NCI-H526 treated with DMSO at 0.1 percent for 48 hours (cell line): ENCODE measurements at regions not wholly inside any gene's neighbourhood (a gene's known extent, or its start where the extent isn't known, plus 50 kb on each side); places are given as distances from the start of the nearest gene placed in this dataset.
"Not testable (repeated sequence)": the region's sequence is repeated elsewhere in the genome, so short reads cannot be mapped to it uniquely, and the experiment has no call there.

ENCODE experiments used
- DNase-seq: peaks from one replicate; lab custom pipeline; 2025; lab: John Stamatoyannopoulos, UW

DNA sequence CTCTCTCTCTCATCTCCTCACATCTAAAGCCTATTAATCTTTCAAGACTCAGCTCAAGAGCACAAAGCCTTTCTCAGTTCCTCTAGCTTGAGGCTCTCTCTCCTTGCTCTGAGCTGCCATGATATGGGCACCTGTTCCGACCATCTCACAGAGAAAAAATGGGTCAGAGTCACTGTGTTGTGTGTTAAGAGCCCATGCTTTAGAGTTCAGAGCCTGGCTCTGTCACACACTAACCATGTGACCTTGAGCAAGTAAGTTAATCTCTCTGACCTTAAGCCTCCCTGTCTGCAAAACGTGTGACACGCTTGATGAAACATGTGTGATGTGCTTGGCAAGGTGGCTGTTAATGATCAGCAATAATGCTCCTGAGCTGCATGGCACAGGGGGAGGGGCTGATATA, 245.2 kb downstream of the DLEU7 start:
- DNase-seq, result peak; percentile 31

DNA sequence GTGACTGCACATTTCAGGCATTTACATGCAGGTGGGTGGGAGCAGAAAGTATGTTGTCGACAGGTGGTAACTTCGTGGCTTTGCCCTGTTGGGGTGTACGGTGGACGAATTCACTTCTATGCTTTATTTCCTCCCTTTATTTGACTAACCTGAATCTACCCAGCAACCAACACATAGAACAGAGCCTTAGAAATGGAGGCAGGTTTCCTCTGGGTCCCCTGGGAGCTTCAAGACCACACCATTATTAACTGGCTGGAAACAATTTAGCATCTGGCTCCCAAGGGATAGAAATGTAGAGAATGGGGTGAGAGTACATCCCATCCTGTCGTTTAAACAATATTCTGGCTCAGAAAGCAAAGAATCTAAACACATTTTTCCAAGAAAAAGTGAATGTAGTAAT, 244.4 kb downstream of the DLEU7 start:
- DNase-seq, result peak; percentile 91

DNA sequence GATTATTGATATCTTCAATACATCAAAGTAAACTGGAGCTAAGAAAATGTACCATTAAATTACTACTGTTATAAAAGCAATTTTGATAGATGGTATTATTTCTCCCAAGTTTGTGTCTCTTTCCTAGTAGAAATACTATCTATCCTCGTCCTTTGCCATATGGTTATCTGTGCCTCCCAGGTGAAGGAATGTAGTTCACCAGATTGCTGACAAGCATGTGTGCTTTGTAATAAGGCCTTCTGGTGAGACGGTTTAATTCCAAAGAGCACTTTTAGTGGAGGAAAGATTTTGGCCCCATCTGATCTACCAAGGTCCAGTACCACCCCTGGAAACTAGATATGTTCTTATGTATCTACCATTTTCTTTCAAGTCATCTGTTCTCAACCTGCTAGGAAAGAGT, 243.6 kb downstream of the DLEU7 start:
- no peak for DNase-seq

DNA sequence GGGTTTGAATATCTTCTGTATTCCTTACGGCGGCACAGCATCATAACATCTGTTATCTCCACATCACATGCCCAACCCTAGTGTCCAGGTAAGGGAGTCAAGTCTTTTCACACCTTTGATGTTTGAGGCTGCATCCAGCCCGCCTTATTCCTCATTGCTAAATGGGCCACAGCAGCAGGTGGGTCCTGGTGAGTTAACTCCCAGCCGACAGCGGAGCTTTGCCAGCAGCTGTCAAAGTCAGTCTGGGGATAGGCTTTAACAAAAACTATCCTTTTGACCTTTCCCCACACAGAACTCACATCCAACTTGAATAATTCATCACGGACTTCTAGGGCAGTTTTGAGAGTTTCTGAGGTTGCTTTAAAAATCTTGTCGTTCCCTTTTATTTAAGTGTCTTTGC, 235.1 kb downstream of the DLEU7 start:
- no peak for DNase-seq

DNA sequence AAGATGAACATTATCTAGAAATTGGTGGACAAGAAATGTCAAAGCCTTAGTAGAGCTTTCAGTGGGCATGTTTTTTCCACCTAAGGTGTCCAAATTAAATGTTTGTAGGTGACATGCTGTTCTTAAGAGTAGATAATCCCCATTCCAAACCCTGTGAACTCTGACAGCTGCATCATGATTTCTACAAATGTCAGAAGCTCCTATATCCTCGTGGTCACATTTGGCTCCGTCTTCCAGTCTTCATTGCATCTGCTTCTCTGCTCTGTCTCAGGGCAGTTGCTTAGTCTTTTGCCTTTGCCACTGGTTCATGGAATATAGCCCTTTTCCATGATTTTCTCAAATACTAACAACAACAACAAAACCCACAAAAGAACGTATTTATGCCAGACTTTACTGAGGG, 234.5 kb downstream of the DLEU7 start:
- no peak for DNase-seq

DNA sequence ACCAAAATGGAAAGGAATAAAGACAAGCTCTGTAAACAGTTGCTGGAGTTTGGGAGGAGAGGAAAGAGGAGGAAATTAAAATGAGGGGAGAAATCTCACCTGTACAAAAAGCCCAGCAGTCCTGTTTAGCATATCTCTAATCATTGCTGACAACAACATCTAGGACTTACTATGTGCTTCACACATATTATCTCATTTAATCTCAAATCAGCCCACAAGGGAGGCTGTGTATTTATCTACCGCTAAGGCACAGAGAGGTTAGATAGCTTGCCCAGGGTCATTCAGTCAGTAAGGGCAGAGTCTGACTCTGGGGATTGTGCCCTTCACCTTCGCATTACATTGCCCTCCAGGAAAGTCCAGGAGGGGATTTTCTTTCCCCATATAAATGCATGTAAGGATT, 233.3 kb downstream of the DLEU7 start:
- no peak for DNase-seq

DNA sequence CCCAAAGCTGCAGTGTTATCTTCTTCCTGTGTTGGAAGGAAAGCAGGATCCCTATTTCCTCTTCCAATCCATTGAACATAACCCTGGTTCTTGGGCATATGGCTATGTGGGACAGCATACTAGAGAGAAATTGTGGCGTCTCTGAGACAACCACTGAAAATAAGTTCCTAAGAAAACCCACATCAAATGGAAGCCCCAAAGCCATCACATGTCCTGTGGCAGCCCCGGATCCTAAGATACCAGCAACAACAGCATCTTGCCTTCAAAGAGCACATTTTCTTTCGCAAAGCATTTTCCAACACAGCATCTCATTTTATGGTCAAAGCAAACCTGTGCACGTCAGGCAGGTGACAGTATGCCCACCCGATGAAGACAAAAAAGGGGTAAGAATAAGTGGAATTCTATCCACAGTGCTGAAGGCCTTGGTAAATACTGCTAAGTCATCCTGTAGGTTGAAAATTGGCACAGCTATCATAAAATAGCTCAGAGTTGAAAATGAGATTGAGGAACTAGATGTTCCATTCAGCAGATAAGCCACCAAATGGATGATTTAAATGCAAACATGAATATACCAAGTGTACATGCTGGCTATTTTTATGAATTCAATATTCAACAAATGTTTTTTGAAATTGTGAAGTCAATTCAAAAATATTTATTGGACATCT, 232.2 kb downstream of the DLEU7 start:
- no peak for DNase-seq

DNA sequence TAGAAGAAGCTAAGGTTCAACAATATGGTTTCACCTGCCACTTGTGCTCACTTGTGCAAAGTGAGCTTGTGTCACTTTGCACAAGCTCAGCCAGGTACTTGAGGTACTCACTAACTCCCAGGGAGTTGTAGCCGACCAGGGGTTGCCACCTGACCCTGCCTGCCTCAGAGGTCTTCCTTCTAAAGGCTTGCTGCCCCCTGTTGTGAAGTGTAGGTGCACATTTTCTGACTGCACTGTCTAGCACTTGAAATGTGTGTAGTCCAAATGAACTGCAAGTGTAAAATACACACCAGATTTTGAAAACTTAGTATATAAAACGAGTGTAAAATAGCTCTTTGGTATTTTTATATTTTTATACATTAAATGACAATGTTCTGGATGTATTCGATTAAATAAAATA, 230.8 kb downstream of the DLEU7 start:
- no peak for DNase-seq

DNA sequence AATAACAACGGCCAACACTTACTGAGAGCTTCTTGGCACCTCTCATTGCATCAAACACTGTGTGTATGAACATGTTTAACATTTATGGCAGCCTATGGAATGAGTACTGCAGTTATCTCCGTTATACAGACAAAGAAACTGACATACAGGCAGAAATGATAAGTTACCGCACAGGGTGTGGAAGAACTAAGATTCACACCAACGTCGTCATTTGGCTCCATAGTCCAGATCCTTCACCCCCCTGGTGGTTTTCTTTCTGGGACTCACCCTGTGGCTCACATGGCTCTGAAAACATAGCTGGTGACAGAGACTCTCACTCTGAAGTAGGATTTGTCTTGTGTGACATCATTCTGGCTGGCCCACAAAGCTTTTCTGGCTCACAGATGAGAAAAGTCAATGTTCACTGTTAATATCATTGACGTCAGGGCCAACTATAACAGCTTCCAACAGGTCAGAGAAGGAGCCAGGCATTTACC, 230.1 kb downstream of the DLEU7 start:
- DNase-seq, result no peak

DNA sequence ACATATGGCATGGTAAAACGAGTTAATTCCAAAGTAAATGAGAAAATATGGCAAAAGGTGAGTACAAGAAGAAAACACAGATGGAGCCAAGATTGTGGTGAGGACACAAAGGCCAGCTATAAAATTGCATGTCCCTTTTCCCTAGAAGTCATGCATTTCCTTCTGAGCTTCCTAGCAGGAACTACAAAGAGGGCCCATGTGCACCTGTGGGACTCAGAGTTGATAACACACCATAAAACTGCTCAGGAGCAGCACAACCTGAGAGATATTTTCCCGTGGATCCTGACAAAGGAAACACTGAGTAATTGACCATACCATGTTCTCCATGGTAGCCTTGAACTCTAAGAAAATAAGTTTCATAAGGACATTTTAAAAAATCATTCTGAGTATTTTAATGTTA, 228.3 kb downstream of the DLEU7 start:
- no peak for DNase-seq

DNA sequence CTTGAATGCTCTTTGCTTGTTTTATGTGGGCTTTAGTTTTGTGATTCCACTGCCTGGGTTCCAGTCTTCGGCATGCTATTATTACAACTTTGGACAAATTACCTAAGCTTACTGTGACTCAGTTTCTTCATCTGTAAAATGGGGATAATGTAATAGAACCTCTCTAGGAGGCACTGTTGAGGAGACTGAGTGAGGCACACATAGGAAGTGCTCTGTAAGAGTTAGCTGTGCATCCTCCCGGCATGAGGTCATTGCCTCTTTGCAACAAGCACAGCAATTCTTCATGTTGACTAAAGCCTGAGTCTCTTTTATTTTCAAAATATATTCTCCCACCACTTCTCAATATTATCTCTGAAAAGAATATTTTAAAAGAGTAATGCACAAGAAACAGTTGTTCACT, 227.4 kb downstream of the DLEU7 start:
- no peak for DNase-seq

DNA sequence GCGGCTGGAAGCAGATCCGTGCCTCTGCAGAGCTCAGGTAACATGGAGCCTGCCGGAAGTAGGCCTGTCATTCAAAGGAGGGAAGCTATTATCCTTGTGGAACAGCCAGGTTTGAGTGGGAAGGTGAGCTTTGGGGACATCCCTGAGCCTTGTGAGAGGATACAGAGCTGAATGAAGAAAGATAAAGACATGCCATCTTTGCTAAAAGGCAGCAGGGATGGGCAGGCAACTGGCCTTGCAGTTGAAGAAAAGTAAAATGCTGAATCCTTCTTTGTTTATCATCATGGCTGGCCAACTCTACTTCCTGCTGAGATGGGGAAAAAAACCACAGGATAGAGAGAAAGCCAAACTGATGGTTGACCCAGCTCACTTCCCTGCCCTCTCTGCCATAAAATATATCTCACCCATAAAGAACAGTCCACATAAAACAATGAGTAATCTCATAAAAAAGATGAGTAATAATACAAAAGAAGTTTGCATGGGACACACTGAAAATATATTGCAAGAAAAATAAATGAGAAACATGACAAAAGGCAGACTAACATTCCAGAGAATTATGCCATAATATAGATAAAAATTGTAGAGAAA, 226.3 kb downstream of the DLEU7 start:
- DNase-seq, result no peak

DNA sequence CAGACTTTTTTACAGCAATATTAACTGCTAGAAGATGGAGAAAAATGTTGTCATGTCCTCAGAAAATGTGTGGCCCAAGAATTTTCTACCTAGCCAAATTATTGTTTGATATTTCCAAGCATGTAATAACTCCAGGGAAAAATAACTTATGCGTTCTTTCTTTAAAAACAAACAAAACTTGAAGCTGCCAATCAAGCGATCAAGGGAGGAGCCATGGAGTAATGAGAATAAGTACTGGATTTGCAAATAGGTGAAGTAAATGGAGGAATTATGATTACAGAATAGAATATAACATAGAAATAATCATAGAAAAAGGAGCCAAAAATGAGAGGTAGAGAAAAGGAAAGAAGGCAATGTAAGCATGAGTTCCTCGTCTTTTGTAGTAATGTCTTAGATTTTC, 225.3 kb downstream of the DLEU7 start:
- no peak for DNase-seq

DNA sequence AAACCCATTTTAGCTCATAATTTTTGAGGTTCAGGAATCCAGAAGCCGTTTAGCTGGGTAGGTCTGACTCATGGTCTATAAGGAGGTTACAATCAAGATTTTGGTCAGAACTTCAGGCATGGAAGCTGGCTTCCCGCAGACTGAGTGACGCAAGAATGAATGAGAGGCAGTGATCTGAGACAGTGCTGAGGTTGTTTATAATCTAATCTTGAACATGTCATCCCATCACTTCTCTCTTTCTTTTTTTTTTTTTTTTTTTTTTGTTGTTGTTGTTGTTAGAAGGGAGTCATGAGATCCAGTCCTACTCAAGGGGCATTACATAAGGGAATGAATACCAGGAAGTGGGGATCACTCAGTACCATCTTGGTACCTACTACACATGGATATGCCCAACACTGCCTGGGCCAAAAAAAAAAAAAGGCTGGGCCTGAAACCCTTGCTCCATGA, 217.4 kb downstream of the DLEU7 start:
- no peak for DNase-seq

DNA sequence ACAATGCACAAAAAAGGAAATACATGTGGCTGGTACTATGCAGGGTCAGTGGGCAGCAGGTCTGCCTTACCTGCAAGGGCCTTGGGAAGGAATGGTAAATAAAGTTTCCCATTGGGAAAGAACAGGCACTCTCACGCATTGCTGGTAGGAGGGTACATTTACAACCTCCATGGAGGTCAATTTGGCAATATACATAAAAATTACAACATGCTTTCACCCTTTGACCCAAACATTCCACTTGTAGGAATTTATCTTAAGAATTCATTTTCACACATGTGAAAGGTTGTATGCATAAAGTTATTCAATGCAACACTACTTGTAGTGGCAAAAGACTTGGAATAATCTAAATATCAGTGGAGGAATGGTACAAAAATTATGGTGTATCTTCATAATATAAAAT, 216.4 kb downstream of the DLEU7 start:
- DNase-seq, result no peak

DNA sequence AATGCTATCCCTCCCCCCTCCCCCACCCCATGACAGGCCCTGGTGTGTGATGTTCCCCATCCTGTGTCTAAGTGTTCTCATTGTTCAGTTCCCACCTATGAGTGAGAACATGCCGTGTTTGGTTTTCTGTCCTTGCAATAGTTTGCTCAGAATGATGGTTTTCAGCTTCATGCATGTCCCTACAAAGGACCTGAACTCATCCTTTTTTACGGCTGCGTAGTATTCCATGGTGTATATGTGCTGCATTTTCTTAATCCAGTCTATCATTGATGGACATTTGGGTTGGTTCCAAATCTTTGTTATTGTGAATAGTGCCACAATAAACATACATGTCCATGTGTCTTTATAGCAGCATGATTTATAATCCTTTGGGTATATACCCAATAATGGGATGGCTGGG, 215.0 kb downstream of the DLEU7 start:
- not testable (repeated sequence) for DNase-seq

DNA sequence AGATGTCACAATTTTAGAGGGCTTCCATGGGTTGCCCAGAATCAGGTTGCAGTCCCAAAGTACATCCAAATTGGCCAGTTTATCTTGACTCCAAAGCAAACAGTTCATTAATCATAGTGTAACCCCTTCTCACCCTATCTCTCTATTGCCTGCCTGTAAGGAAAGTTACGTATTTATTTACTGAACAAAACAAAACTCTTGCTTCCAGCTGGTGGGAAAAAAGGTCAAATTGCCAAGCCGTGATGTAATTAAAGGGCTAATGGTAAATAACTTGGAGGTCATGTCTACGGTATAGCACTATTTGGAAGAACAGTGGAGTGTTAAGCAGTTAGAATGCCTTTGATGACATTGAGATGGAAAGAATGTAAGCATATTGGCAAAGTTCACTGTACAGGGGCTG, 214.0 kb downstream of the DLEU7 start:
- DNase-seq, result no peak

DNA sequence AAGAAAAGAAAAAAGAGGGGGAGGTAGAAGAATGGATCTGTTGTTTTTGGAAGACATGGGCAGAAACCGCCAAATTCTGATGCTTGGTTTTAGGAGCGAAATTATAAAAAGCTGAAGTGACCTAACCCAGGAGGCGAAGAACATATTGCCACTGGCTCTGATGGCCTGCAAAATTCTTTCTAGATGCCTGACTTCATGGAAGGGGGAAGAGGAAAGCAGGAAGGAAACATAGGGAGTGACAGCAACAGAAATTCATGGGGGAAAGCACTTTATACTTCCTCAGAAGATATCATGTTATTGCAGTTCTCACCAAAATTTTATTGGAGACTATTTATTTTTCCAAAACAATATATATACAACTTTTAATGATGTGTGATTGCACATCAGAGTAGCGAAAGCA, 213.5 kb downstream of the DLEU7 start:
- no peak for DNase-seq

DNA sequence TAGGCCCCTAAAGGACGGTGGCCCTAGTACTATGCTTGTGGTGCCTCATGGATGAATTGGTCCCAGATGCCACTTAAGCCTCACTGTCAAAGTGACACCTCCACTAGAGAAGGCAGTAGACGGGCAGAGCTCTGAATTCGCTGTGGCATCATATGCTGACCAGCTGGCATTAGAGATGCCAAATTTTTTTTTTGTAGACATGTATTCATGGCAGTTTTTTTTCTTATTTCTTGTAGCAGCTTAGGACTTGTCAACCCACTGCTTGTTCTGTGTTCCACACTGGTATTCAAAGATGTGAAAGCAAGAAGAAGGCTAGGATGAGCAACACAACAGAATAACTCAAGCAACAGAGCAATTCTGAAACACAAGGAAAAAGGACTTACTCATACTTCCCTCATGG, 212.5 kb downstream of the DLEU7 start:
- no peak for DNase-seq

DNA sequence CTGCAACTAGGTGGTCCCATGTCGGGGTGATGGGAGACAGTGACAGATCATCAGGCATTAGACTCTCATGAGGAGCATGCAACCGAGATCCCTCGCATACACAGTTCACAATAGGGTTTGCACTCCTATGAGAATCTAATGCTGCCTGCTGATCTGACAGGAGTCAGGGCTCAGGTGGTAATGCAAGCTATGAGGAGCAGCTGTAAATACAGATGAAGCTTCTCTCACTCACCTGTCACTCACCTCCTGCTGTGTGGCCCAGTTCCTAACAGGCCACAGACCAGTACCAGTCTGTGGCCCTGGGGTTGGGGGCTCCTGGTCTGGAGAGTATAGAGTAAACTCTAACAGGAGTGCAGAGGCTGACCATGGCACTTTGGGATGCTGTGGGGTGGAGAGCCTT, 209.2 kb downstream of the DLEU7 start:
- no peak for DNase-seq

DNA sequence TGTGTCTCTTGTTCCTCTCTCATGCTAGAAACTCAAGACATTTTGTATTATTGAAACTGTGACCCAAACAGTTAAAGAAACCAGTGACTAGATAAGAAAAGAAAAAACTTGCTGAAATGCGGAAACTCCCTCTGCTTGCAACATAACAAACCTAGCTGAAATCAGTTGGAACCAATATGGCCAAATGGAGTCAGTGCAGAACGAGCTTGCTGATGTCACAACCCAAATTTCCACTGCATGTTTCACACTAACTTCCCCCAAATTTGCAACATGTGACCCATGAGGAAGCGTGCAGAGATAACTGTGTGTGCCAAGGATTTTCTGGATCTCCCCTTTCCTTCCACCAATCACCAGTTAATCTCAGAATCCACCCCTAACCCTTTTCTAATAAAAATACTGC, 208.0 kb downstream of the DLEU7 start:
- DNase-seq, result no peak

DNA sequence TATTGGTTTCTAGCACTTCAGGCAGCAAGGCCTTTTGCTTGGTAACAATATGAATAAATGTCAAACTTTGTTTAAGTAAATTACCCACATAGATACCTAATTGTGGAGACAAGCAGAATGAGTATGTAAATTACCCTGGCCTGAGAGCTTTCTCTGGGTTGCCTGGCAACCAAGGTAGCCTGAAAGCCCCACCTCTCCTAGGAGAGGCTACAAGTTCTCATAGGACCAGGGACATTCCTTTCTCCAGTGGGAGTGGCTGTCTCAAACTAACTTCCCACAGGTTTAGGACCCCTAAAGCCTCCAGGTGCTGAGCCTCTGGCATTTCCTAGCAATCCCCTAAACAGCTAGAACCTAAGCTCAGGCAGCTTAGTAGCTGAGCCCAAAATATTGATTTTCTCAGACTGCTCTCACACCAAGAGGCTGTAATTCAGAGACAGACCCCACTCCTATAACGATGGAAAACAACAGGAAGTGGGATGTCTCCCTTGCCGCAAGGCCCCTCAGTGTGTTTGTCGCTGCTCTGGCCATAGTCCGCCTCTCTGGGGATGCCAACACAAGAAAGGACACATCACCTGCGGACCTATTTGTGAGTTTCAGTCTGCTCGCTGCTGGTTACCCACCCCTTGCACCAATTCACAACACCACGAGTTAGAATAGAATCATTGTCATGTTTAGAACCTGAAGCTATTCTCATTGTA, 207.3 kb downstream of the DLEU7 start:
- DNase-seq, result peak; percentile 95

DNA sequence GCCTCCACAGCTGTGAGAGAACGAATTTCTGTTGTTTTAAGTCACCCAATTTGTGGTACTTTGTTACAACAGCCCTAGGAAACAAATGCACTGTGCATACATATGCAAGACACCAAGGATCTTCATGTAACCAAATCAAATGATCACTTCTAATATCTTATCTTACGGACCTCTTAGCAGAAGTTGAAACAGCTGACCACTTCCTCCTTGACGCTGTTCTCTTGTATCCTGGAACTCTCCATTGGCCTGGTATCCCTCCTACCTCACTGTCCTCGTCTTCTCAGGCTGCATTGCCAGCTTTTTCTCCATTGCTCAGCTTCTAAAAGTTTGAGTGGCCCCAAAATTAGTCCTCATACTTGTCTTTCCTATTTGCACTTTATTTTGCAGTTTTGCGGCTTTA, 200.4 kb downstream of the DLEU7 start:
- no peak for DNase-seq
